Mesenchymal stem cell (in vitro differentiated cells and primary cell): ENCODE measurements at regions not wholly inside any gene's neighbourhood (a gene's known extent, or its start where the extent isn't known, plus 50 kb on each side); places are given as distances from the start of the nearest gene placed in this dataset.
A peak's percentile ranks its signal among the peaks of the same experiment; 100 is the strongest.

ENCODE experiments used
- DNase-seq: peaks from one replicate; pipeline ENCODE4 v3.0.0-alpha.2; 2013
- H2AFZ ChIP-seq: one replicate; pipeline ENCODE4 v1.6.1; 2013; ENCODE audit warnings: low read depth, mild to moderate bottlenecking, control low read depth, inconsistent platforms, low read length, moderate library complexity
- H2AK5ac ChIP-seq: 2 replicates; pipeline ENCODE4 v1.6.1; 2013; ENCODE audit warnings: low read length, moderate library complexity, mild to moderate bottlenecking, inconsistent platforms; ENCODE audit not compliant: severe bottlenecking
- H2BK120ac ChIP-seq: one replicate; pipeline ENCODE4 v1.6.1; 2013; ENCODE audit warnings: low read depth, mild to moderate bottlenecking, inconsistent platforms, low read length, moderate library complexity
- H2BK12ac ChIP-seq, 2 experiments: one replicate each; pipeline ENCODE4 v1.6.1; 2013; ENCODE audit warnings: inconsistent platforms in 2 of 2, low read length in 2 of 2, mild to moderate bottlenecking in 2 of 2, moderate library complexity in 2 of 2, control low read depth in 1 of 2
- H2BK15ac ChIP-seq: one replicate; pipeline ENCODE4 v1.6.1; 2013; ENCODE audit warnings: mild to moderate bottlenecking, low read depth, inconsistent platforms; ENCODE audit not compliant: poor library complexity, severe bottlenecking
- H2BK5ac ChIP-seq: 2 replicates; pipeline ENCODE4 v1.6.1; 2013; ENCODE audit warnings: low read depth, mild to moderate bottlenecking, low read length, control low read depth, inconsistent platforms; ENCODE audit not compliant: poor library complexity, severe bottlenecking
- H3K14ac ChIP-seq, 2 experiments: one replicate each; pipeline ENCODE4 v1.6.1; 2013; ENCODE audit warnings: inconsistent platforms in 2 of 2, low read length in 2 of 2, control low read depth in 1 of 2, mild to moderate bottlenecking in 1 of 2, moderate library complexity in 1 of 2
- H3K18ac ChIP-seq, 2 experiments: one replicate each; pipeline ENCODE4 v1.6.1; 2013; ENCODE audit warnings: inconsistent platforms in 2 of 2, low read length in 2 of 2, control low read depth in 1 of 2, low read depth in 1 of 2, mild to moderate bottlenecking in 1 of 2
- H3K23ac ChIP-seq, 2 experiments: one replicate each; pipeline ENCODE4 v1.6.1; 2013; ENCODE audit warnings: inconsistent platforms in 2 of 2, low read length in 2 of 2, mild to moderate bottlenecking in 2 of 2, moderate library complexity in 2 of 2, control low read depth in 1 of 2
- H3K27ac ChIP-seq: 2 replicates; pipeline ENCODE4 v1.5.1; 2013; ENCODE audit warnings: mild to moderate bottlenecking, moderate library complexity, low read length, control low read depth, inconsistent platforms; ENCODE audit not compliant: poor library complexity, severe bottlenecking
- H3K27me3 ChIP-seq, 2 experiments: 2 replicates each; pipeline versions ENCODE4 v1.6.1 to v1.7.0; 2013; ENCODE audit warnings: low read length in 2 of 2, mild to moderate bottlenecking in 2 of 2, moderate library complexity in 2 of 2, control low read depth in 1 of 2, inconsistent platforms in 1 of 2; ENCODE audit not compliant: control insufficient read depth in 1 of 2, insufficient read depth in 1 of 2
- H3K36me3 ChIP-seq, 2 experiments: 2 replicates each; pipeline versions ENCODE4 v1.6.1 to v1.7.0; 2013; ENCODE audit warnings: low read length in 2 of 2, control low read depth in 1 of 2, inconsistent platforms in 1 of 2, low read depth in 1 of 2, mild to moderate bottlenecking in 1 of 2; ENCODE audit not compliant: insufficient read depth in 2 of 2, control insufficient read depth in 1 of 2
- H3K4ac ChIP-seq, 2 experiments: one replicate each; pipeline ENCODE4 v1.6.1; 2013; ENCODE audit warnings: inconsistent platforms in 2 of 2, low read length in 2 of 2, mild to moderate bottlenecking in 2 of 2, moderate library complexity in 2 of 2, control low read depth in 1 of 2, low read depth in 1 of 2
- H3K4me1 ChIP-seq: 2 replicates; pipeline ENCODE4 v1.6.1; 2013; ENCODE audit warnings: low read depth, low read length, control low read depth; ENCODE audit not compliant: control insufficient read depth, insufficient read depth
- H3K4me2 ChIP-seq: 2 replicates; pipeline ENCODE4 v1.6.1; 2013; ENCODE audit warnings: low read length, mild to moderate bottlenecking, inconsistent platforms; ENCODE audit not compliant: poor library complexity, severe bottlenecking
- H3K4me3 ChIP-seq, 2 experiments: 2 replicates each; pipeline versions ENCODE4 v1.5.1 to v1.7.0; 2013; ENCODE audit warnings: low read length in 2 of 2, mild to moderate bottlenecking in 2 of 2, control low read depth in 1 of 2, low read depth in 1 of 2; ENCODE audit not compliant: insufficient read depth in 1 of 2
- H3K79me1 ChIP-seq: replicated peaks from 2 replicates; pipeline ENCODE4 v1.6.1; 2013; ENCODE audit warnings: mild to moderate bottlenecking, control low read depth, low read length, inconsistent platforms; ENCODE audit not compliant: poor library complexity, severe bottlenecking
- H3K9ac ChIP-seq: 2 replicates; pipeline ENCODE4 v1.7.0; 2013; ENCODE audit warnings: mild to moderate bottlenecking, low read length, moderate library complexity
- H3K9me3 ChIP-seq: 2 replicates; pipeline ENCODE4 v1.7.0; 2013; ENCODE audit warnings: mild to moderate bottlenecking, low read length; ENCODE audit not compliant: control insufficient read depth
- H4K8ac ChIP-seq: one replicate; pipeline ENCODE4 v1.6.1; 2013; ENCODE audit warnings: inconsistent platforms, mild to moderate bottlenecking, low read length, moderate library complexity
- H4K91ac ChIP-seq: one replicate; pipeline ENCODE4 v1.6.1; 2013; ENCODE audit warnings: mild to moderate bottlenecking, low read length, inconsistent platforms
- WGBS: methylation state at CpG from one replicate; pipeline ENCODE4 v1.1.7; 2013; ENCODE audit warnings: mixed read lengths; 5-methylcytosine and 5-hydroxymethylcytosine counted together

DNA sequence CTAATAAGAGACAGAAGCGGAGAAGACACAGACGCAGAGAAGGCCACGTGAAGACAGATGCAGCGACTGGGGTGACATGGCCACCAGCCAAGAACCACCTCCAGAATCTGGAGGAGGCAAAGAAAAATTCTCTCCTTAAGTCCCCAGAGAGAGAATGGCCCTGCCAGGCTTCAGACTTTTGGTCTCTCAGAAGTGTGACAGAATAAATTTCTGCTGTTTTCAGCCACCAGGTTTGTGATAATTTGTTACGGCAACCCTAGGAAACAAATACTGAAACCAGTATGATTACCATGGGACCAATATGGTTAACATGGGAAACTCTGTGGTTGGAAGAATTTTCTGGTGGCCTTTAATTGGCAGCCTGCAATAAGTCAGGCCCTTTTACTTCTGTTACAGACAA, 63.9 kb upstream of the DOCK9 start:
- peaks cover 12% of the 10 kb centered on the region for H3K79me1 ChIP-seq
- H3K27ac ChIP-seq: no peak overlapping the region
- no peak overlapping the region for H3K23ac ChIP-seq
- no peak overlapping the region for H2BK5ac ChIP-seq
- H3K4me3 ChIP-seq: no peak overlapping the region
- H2AK5ac ChIP-seq: no peak overlapping the region
- H3K27me3 ChIP-seq: no peaks in the 10 kb centered on the region
- no peak overlapping the region for H3K4ac ChIP-seq
- no peak overlapping the region for H3K18ac ChIP-seq
- no peak overlapping the region for H4K8ac ChIP-seq
- H3K9ac ChIP-seq: no peak overlapping the region
- no peak overlapping the region for H2AFZ ChIP-seq
- H3K14ac ChIP-seq: no peak overlapping the region
- DNase-seq: no peak
- no peak overlapping the region for H2BK15ac ChIP-seq
- H3K4me1 ChIP-seq: peaks cover 2% of the 10 kb centered on the region
- H2BK120ac ChIP-seq: no peak overlapping the region
- H3K36me3 ChIP-seq: no peaks in the 10 kb centered on the region
- H3K9me3 ChIP-seq: no peaks in the 10 kb centered on the region
- H2BK12ac ChIP-seq: no peak overlapping the region
- WGBS: 97% methylated on average over 5 of the region's 5 CpGs
- H4K91ac ChIP-seq: no peak overlapping the region
- H3K4me2 ChIP-seq: no peak overlapping the region

DNA sequence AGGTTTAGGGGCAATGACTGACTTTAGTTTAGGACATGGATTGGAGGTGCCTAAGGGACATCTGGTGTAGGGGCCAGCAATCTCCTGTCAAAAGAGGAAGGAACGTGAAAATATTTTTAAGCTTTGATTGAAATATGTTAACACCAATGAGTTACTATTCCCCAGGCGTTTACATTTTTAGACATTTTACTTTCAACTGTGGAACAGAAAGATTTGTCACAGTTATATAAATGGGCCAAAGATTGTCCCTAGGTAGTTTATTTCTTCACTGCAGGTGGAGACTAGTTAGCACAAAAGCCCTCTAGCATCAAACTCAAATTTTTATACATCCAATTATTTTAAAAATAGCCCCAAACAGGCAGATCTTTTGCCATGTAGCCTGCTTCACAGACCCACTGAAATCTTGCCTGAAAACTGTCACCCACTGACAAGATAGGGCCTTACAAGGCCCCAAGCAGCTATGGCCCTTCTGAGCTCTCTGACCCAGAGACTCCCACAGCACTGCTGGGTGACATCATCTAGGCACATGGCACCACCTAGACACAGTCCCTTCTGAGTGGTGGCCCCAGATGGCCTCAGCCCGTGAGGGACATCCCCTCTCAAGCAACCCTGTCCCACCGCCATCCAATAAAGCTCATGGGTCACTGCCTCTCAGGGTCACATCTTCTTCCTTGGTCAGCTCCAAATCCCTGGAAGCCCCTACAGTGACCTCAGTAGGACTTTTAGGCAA, 64.8 kb upstream of the DOCK9 start:
- no peak overlapping the region for H2BK120ac ChIP-seq
- H3K18ac ChIP-seq: peak overlapping the region in 1 of 2 experiments; percentile 85
- no peak overlapping the region for H2AFZ ChIP-seq
- peak overlapping the region; percentile 41 for H2AK5ac ChIP-seq
- peak overlapping the region in 1 of 2 experiments; percentile 35 for H3K4ac ChIP-seq
- no peak overlapping the region for H3K4me2 ChIP-seq
- H2BK5ac ChIP-seq: no peak overlapping the region
- peaks cover 2% of the 10 kb centered on the region for H3K4me1 ChIP-seq
- H2BK12ac ChIP-seq: peak overlapping the region; percentile 67 to 90
- H3K79me1 ChIP-seq: peaks cover 12% of the 10 kb centered on the region
- H3K27me3 ChIP-seq: no peaks in the 10 kb centered on the region
- WGBS: 97% methylated on average over 2 of the region's 4 CpGs
- no peak overlapping the region for H3K27ac ChIP-seq
- no peak overlapping the region for H3K14ac ChIP-seq
- peak overlapping the region; percentile 77 for H2BK15ac ChIP-seq
- no peaks in the 10 kb centered on the region for H3K9me3 ChIP-seq
- peak overlapping the region; percentile 89 for H4K91ac ChIP-seq
- DNase-seq: no peak
- no peak overlapping the region for H3K9ac ChIP-seq
- no peak overlapping the region for H3K4me3 ChIP-seq
- H3K36me3 ChIP-seq: no peaks in the 10 kb centered on the region
- H3K23ac ChIP-seq: peak overlapping the region in 1 of 2 experiments; percentile 96
- peak overlapping the region; percentile 42 for H4K8ac ChIP-seq

DNA sequence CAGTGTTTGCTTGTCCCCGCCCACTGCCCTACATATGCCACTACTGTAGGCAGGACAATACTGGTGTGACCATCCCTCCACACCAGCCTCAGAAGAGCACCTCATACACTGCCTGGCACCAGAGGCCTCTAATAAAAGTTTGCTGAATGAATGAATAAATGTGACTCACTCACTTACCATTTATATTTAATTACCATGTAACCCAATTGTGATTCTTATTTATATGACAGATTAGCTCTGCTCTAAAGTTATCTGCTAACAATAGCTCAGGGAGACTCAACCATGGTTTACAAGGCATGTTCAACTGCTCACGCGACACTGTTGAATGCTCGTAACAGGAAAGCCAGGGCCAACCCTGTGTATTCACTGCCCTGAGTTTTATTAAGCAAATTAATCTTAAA, 66.0 kb upstream of the DOCK9 start:
- no peak overlapping the region for H3K4me2 ChIP-seq
- no peak overlapping the region for H2BK120ac ChIP-seq
- no peak overlapping the region for H4K91ac ChIP-seq
- H2BK15ac ChIP-seq: peak overlapping the region; percentile 54
- H3K9ac ChIP-seq: no peak overlapping the region
- over 99% methylated on average over 4 of the region's 4 CpGs for WGBS
- no peak overlapping the region for H3K27ac ChIP-seq
- H2BK5ac ChIP-seq: no peak overlapping the region
- no peak overlapping the region for H3K4me3 ChIP-seq
- peak overlapping the region in 1 of 2 experiments; percentile 24 for H3K4ac ChIP-seq
- peaks cover 12% of the 10 kb centered on the region for H3K79me1 ChIP-seq
- no peak overlapping the region for H3K23ac ChIP-seq
- H3K14ac ChIP-seq: no peak overlapping the region
- H2BK12ac ChIP-seq: peak overlapping the region; percentile 92 to 95
- H4K8ac ChIP-seq: no peak overlapping the region
- no peak overlapping the region for H2AK5ac ChIP-seq
- H3K18ac ChIP-seq: peak overlapping the region; percentile 82 to 89
- no peak for DNase-seq
- H2AFZ ChIP-seq: no peak overlapping the region
- H3K27me3 ChIP-seq: no peaks in the 10 kb centered on the region
- no peaks in the 10 kb centered on the region for H3K9me3 ChIP-seq
- H3K36me3 ChIP-seq: no peaks in the 10 kb centered on the region
- H3K4me1 ChIP-seq: peaks cover 2% of the 10 kb centered on the region

DNA sequence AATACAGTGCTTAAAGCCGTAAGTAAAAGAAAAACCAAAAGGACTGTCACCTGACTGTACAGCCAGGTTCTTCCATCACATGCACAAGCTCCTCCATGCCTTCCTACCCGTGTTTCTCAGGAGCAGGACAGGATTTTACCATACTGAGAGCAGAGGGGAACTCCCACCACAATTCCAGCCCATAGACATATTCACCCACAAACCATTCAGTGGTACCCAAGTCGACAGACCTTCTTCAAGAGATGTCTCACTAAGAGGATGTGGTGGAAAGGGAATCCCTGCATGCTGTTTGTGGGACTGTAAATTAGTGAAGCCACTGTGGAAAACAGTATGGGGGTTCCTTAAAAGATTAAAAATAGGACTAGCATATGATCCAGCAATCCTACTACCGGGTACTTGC, 66.9 kb upstream of the DOCK9 start:
- H3K18ac ChIP-seq: peak overlapping the region; percentile 50 to 77
- H3K9me3 ChIP-seq: no peaks in the 10 kb centered on the region
- no peak overlapping the region for H3K4me3 ChIP-seq
- H4K8ac ChIP-seq: no peak overlapping the region
- peak overlapping the region; percentile 53 for H2AK5ac ChIP-seq
- DNase-seq: no peak
- H2BK5ac ChIP-seq: no peak overlapping the region
- H3K4me1 ChIP-seq: peaks cover 2% of the 10 kb centered on the region
- H3K4me2 ChIP-seq: no peak overlapping the region
- H3K27ac ChIP-seq: no peak overlapping the region
- H3K4ac ChIP-seq: peak overlapping the region; percentile 39 to 69
- WGBS: 68% methylated on average over 3 of the region's 4 CpGs
- no peak overlapping the region for H2BK120ac ChIP-seq
- H2BK12ac ChIP-seq: peak overlapping the region; percentile 14 to 45
- H3K14ac ChIP-seq: no peak overlapping the region
- H3K27me3 ChIP-seq: no peaks in the 10 kb centered on the region
- no peak overlapping the region for H2AFZ ChIP-seq
- peaks cover 12% of the 10 kb centered on the region for H3K79me1 ChIP-seq
- no peak overlapping the region for H3K23ac ChIP-seq
- no peaks in the 10 kb centered on the region for H3K36me3 ChIP-seq
- no peak overlapping the region for H2BK15ac ChIP-seq
- peak overlapping the region; percentile 14 for H4K91ac ChIP-seq
- H3K9ac ChIP-seq: no peak overlapping the region
